ENCODE measurements at regions not wholly inside any gene's neighbourhood (a gene's known extent, or its start where the extent isn't known, plus 50 kb on each side); places are given as distances from the start of the nearest gene placed in this dataset.

DNA sequence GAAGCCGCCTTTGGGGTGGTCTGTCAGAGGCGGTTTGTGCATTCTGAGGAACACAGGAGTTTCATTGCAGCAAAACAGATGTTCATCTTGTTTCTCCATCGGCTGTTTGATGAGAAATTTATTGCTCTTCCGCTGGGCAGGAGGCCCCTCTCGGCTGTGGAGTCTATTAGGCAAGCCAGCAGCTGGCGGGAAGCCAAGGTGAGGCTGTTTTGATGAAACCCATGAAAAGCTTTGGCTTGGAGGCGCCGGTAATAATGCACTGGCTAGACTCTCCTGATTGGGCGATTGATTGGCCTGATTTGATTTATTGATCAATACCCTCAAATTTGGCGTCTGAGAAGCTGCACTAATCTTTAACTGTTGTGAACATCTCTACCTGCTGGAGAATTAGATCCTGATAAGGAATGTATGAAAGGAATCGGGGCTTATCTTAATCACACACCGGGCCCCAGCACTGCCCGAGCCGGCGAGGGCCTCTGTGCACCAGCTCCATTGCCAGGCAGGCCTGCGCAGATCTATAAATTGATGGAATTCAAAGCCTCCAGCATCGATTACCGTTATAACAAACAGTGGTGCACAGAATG, 187.7 kb downstream of the PHETA1 start:
- Histone ChIP-seq H3K14ac (ENCODE audit: low read length) (no peak overlapping the region), H4K12ac (ENCODE audit: low read depth, low read length) (no peak overlapping the region), H3K18ac (ENCODE audit: low read length) (no peak overlapping the region), H3K9ac (ENCODE audit: low read length) (no peak overlapping the region), H3K36me3 (ENCODE audit: control insufficient read depth in 1 of 2, insufficient read depth in 2 of 2, low read length in 2 of 2) (no peaks in the 10 kb centered on the region), H3K4me1 (ENCODE audit: control insufficient read depth in 1 of 2, insufficient read depth in 2 of 2, low read length in 2 of 2) (peaks cover 0 to 3% of the 10 kb centered on the region in 2 experiments), H3K4ac (ENCODE audit: low read depth, low read length) (no peak overlapping the region), H3K79me1 (ENCODE audit: low read length) (no peaks in the 10 kb centered on the region), H3K27ac (ENCODE audit: low read depth, low read length) (no peak overlapping the region), H3K4me3 (ENCODE audit: low read depth, low read length) (no peak overlapping the region), H3K27me3 (ENCODE audit: insufficient read depth, low read length) (no peaks in the 10 kb centered on the region), H3K9me3 (ENCODE audit: insufficient read depth, low read depth, low read length) (no peaks in the 10 kb centered on the region), H4K8ac (ENCODE audit: low read depth, low read length) (no peak overlapping the region), H2BK120ac (ENCODE audit: insufficient read depth, low read length, poor library complexity) (no peak overlapping the region), H2AK5ac (ENCODE audit: low read length) (no peak overlapping the region), H2BK12ac (ENCODE audit: low read length) (no peak overlapping the region), H2AFZ (ENCODE audit: insufficient read depth, low read length, poor library complexity) (no peak overlapping the region), H3K23ac (ENCODE audit: low read length) (no peak overlapping the region), H4K91ac (ENCODE audit: low read depth, low read length) (no peak overlapping the region), H2BK5ac (ENCODE audit: low read depth, low read length, poor library complexity) (no peak overlapping the region), H3K79me2 (ENCODE audit: control insufficient read depth, insufficient read depth, low read length, poor library complexity) (no peaks in the 10 kb centered on the region), H3K4me2 (ENCODE audit: low read length) (no peak overlapping the region)
- no peak for DNase-seq
- no CpG with 5 or more reads among the region's 18 CpGs for WGBS (ENCODE audit: extremely low coverage, insufficient coverage, insufficient read length)

DNA sequence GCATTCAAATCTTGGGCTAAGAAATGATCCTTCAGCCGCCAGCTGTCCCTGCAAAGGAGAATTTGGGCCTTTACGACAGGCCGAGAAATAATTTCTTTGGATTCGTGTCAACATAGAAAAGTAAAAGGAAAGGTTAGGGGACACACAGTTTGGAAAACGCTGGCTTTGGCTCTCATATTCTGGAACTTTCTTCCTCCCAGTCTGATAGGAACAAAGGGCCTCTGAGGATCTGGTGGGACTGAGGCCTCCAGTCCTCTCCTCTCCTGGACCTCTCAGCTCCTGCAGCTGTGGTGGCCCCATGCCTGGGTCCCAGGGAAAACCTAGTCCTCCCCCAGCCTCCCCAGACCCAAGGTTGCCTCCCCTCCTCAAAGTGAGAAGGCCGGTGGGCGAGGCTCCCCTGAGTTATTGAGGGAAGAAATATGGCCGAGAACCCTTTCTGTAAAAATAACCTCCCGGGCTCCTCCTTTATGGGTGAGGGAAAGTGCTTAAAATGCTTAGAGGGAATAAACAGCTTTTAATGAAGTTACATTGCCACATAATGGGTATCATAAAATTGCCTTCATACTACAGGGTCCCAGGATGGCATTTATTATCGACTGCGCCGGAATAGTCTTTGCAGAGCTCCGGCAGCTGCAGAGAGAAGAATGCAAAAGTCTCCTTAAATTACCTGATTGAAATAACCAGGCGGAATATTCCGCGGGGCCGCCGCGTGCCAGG, 188.3 kb downstream of the PHETA1 start:
- no peak overlapping the region for H3K18ac ChIP-seq (ENCODE audit: low read length)
- no peak overlapping the region for H3K27ac ChIP-seq (ENCODE audit: low read depth, low read length)
- H3K9me3 ChIP-seq (ENCODE audit: insufficient read depth, low read depth, low read length), result no peaks in the 10 kb centered on the region
- H3K79me2 ChIP-seq (ENCODE audit: control insufficient read depth, insufficient read depth, low read length, poor library complexity), result no peaks in the 10 kb centered on the region
- no peak overlapping the region for H2BK120ac ChIP-seq (ENCODE audit: insufficient read depth, low read length, poor library complexity)
- no peak overlapping the region for H3K23ac ChIP-seq (ENCODE audit: low read length)
- H4K91ac ChIP-seq (ENCODE audit: low read depth, low read length), result no peak overlapping the region
- H4K12ac ChIP-seq (ENCODE audit: low read depth, low read length), result no peak overlapping the region
- no peak overlapping the region for H3K4me2 ChIP-seq (ENCODE audit: low read length)
- no peak overlapping the region for H2AK5ac ChIP-seq (ENCODE audit: low read length)
- no peaks in the 10 kb centered on the region for H3K36me3 ChIP-seq (ENCODE audit: control insufficient read depth in 1 of 2, insufficient read depth in 2 of 2, low read length in 2 of 2)
- H3K79me1 ChIP-seq (ENCODE audit: low read length), result no peaks in the 10 kb centered on the region
- no peak overlapping the region for H3K14ac ChIP-seq (ENCODE audit: low read length)
- H3K4me3 ChIP-seq (ENCODE audit: low read depth, low read length), result no peak overlapping the region
- H3K9ac ChIP-seq (ENCODE audit: low read length), result no peak overlapping the region
- peaks cover 0 to 3% of the 10 kb centered on the region in 2 experiments for H3K4me1 ChIP-seq (ENCODE audit: control insufficient read depth in 1 of 2, insufficient read depth in 2 of 2, low read length in 2 of 2)
- H2AFZ ChIP-seq (ENCODE audit: insufficient read depth, low read length, poor library complexity), result no peak overlapping the region
- no peak overlapping the region for H3K4ac ChIP-seq (ENCODE audit: low read depth, low read length)
- H3K27me3 ChIP-seq (ENCODE audit: insufficient read depth, low read length), result no peaks in the 10 kb centered on the region
- H2BK12ac ChIP-seq (ENCODE audit: low read length), result no peak overlapping the region
- no CpG with 5 or more reads among the region's 19 CpGs for WGBS (ENCODE audit: extremely low coverage, insufficient coverage, insufficient read length)
- H4K8ac ChIP-seq (ENCODE audit: low read depth, low read length), result no peak overlapping the region
- DNase-seq, result no peak
- H2BK5ac ChIP-seq (ENCODE audit: low read depth, low read length, poor library complexity), result no peak overlapping the region

- no peak overlapping the region for H2BK12ac ChIP-seq (ENCODE audit: low read length)
- H3K23ac ChIP-seq (ENCODE audit: low read length), result no peak overlapping the region
- no peak overlapping the region for H2AFZ ChIP-seq (ENCODE audit: insufficient read depth, low read length, poor library complexity)
- H2AK5ac ChIP-seq (ENCODE audit: low read length), result no peak overlapping the region
- peaks cover 0 to 3% of the 10 kb centered on the region in 2 experiments for H3K4me1 ChIP-seq (ENCODE audit: control insufficient read depth in 1 of 2, insufficient read depth in 2 of 2, low read length in 2 of 2)
- H3K79me2 ChIP-seq (ENCODE audit: control insufficient read depth, insufficient read depth, low read length, poor library complexity), result no peaks in the 10 kb centered on the region
- no peak overlapping the region for H2BK120ac ChIP-seq (ENCODE audit: insufficient read depth, low read length, poor library complexity)
- H3K4ac ChIP-seq (ENCODE audit: low read depth, low read length), result no peak overlapping the region
- no peak overlapping the region for H3K14ac ChIP-seq (ENCODE audit: low read length)
- no peak overlapping the region for H3K9ac ChIP-seq (ENCODE audit: low read length)
- H3K4me3 ChIP-seq (ENCODE audit: low read depth, low read length), result no peak overlapping the region
- no peak overlapping the region for H3K18ac ChIP-seq (ENCODE audit: low read length)
- no peak for DNase-seq
- no peak overlapping the region for H3K4me2 ChIP-seq (ENCODE audit: low read length)
- no peak overlapping the region for H4K8ac ChIP-seq (ENCODE audit: low read depth, low read length)
- H3K27me3 ChIP-seq (ENCODE audit: insufficient read depth, low read length), result no peaks in the 10 kb centered on the region
- no CpG with 5 or more reads among the region's 18 CpGs for WGBS (ENCODE audit: extremely low coverage, insufficient coverage, insufficient read length)
- H4K91ac ChIP-seq (ENCODE audit: low read depth, low read length), result no peak overlapping the region
- no peaks in the 10 kb centered on the region for H3K9me3 ChIP-seq (ENCODE audit: insufficient read depth, low read depth, low read length)
- H4K12ac ChIP-seq (ENCODE audit: low read depth, low read length), result no peak overlapping the region
- no peak overlapping the region for H3K27ac ChIP-seq (ENCODE audit: low read depth, low read length)
- H3K36me3 ChIP-seq (ENCODE audit: control insufficient read depth in 1 of 2, insufficient read depth in 2 of 2, low read length in 2 of 2), result no peaks in the 10 kb centered on the region
- H3K79me1 ChIP-seq (ENCODE audit: low read length), result no peaks in the 10 kb centered on the region
- no peak overlapping the region for H2BK5ac ChIP-seq (ENCODE audit: low read depth, low read length, poor library complexity)
These were observed 190.5 kb downstream of the PHETA1 start for GRCh38 chr12:111178181-111179081.

DNA sequence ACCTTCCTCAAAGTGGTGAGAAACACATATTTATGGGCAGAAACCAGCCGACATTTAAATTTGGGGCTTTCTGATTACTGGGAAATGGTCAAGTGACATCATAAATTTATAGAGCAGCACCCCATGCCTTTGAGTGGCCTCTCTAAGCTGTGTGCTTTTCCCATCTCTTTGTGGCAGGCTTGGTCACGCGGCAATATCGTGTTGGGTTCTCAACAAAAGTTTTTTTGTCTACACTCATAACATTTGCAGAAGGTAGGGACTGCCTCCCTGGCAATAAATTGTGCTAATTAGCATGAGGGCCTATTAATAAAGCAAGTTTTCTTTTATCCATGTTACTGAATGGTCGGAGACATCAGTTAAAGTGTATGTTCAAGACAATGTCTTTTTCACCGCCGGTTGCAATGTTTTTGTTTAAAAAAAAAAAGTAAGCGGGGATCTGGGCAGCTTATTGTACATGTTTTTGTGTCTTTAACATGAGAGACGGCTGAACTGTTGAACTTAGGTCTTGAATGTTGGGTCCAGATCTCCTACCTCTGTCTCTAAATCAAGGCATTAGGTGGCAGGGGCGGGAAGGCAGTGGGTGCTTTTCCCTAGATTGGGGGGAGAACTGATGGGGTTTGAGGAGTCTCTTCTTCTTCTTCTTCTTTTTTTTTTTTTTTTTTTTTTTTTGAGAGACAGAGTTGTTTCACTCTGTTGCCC, 193.3 kb downstream of the PHETA1 start:
- no peaks in the 10 kb centered on the region for H3K36me3 ChIP-seq (ENCODE audit: control insufficient read depth in 1 of 2, insufficient read depth in 2 of 2, low read length in 2 of 2)
- peaks cover 0 to 3% of the 10 kb centered on the region in 2 experiments for H3K4me1 ChIP-seq (ENCODE audit: control insufficient read depth in 1 of 2, insufficient read depth in 2 of 2, low read length in 2 of 2)
- DNase-seq, result peak in 1 of 2 donors; percentile 6
- H3K79me2 ChIP-seq (ENCODE audit: control insufficient read depth, insufficient read depth, low read length, poor library complexity), result no peaks in the 10 kb centered on the region
- H4K12ac ChIP-seq (ENCODE audit: low read depth, low read length), result no peak overlapping the region
- no peak overlapping the region for H2AK5ac ChIP-seq (ENCODE audit: low read length)
- H3K9me3 ChIP-seq (ENCODE audit: insufficient read depth, low read depth, low read length), result no peaks in the 10 kb centered on the region
- no peak overlapping the region for H3K27ac ChIP-seq (ENCODE audit: low read depth, low read length)
- H3K23ac ChIP-seq (ENCODE audit: low read length), result no peak overlapping the region
- H2BK120ac ChIP-seq (ENCODE audit: insufficient read depth, low read length, poor library complexity), result no peak overlapping the region
- H3K4me2 ChIP-seq (ENCODE audit: low read length), result no peak overlapping the region
- H3K14ac ChIP-seq (ENCODE audit: low read length), result no peak overlapping the region
- no peak overlapping the region for H2BK12ac ChIP-seq (ENCODE audit: low read length)
- no CpG with 5 or more reads among the region's 10 CpGs for WGBS (ENCODE audit: extremely low coverage, insufficient coverage, insufficient read length)
- H4K8ac ChIP-seq (ENCODE audit: low read depth, low read length), result no peak overlapping the region
- H3K4me3 ChIP-seq (ENCODE audit: low read depth, low read length), result no peak overlapping the region
- no peak overlapping the region for H3K9ac ChIP-seq (ENCODE audit: low read length)
- H3K79me1 ChIP-seq (ENCODE audit: low read length), result no peaks in the 10 kb centered on the region
- H3K27me3 ChIP-seq (ENCODE audit: insufficient read depth, low read length), result no peaks in the 10 kb centered on the region
- H2BK5ac ChIP-seq (ENCODE audit: low read depth, low read length, poor library complexity), result no peak overlapping the region
- no peak overlapping the region for H3K4ac ChIP-seq (ENCODE audit: low read depth, low read length)
- no peak overlapping the region for H4K91ac ChIP-seq (ENCODE audit: low read depth, low read length)
- no peak overlapping the region for H2AFZ ChIP-seq (ENCODE audit: insufficient read depth, low read length, poor library complexity)
- H3K18ac ChIP-seq (ENCODE audit: low read length), result no peak overlapping the region
